ENCODE measurements at regions not wholly inside any gene's neighbourhood (a gene's known extent, or its start where the extent isn't known, plus 50 kb on each side); places are given as distances from the start of the nearest gene placed in this dataset.
"Not testable (repeated sequence)": the region's sequence is repeated elsewhere in the genome, so short reads cannot be mapped to it uniquely, and the experiment has no call there.

DNA sequence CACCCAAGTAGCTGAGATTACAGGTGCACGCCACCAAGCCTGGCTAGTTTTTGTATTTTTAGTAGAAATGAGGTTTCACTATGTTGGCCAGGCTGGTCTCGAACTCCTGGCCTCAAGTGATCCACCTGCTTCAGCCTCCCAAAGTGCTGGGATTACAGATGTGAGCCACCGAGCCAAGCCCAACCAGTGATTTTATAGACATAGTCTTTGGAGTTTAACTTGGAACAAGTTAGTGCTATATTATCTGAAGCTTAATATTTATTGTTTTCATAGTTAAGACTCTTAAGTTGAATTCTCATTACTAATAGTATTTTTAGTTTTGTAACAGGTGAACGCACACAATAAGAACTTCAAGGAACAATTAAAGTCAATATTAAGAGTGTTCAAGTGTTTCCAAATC, 122.1 kb downstream of the SPAG6 start:
- H3K79me2 ChIP-seq (ENCODE audit: control insufficient read depth, insufficient read depth, low read length); H3K4me2 ChIP-seq (ENCODE audit: extremely low read depth, insufficient read depth, low read length); H2AFZ ChIP-seq (ENCODE audit: low read length); DNase-seq (ENCODE audit: low read depth in 2 of 2); H3K9ac ChIP-seq (ENCODE audit: insufficient read depth, low read length); H3K36me3 ChIP-seq (ENCODE audit: control insufficient read depth, insufficient read depth, low read length); H3K9me3 ChIP-seq (ENCODE audit: control insufficient read depth, insufficient read depth, low read depth, low read length); H3K4me1 ChIP-seq (ENCODE audit: control insufficient read depth, extremely low read depth, insufficient read depth, low read length); H3K27me3 ChIP-seq (ENCODE audit: control insufficient read depth, insufficient read depth, low read length); H3K27ac ChIP-seq (ENCODE audit: insufficient read depth, low read length); H3K4me3 ChIP-seq (replicated peaks in 1 of 4; ENCODE audit: control extremely low read depth in 1 of 4, insufficient read depth in 1 of 4, low read depth in 3 of 4, low read length in 4 of 4); H4K20me1 ChIP-seq (ENCODE audit: control insufficient read depth, extremely low read depth, insufficient read depth, low read length): not testable (repeated sequence)

DNA sequence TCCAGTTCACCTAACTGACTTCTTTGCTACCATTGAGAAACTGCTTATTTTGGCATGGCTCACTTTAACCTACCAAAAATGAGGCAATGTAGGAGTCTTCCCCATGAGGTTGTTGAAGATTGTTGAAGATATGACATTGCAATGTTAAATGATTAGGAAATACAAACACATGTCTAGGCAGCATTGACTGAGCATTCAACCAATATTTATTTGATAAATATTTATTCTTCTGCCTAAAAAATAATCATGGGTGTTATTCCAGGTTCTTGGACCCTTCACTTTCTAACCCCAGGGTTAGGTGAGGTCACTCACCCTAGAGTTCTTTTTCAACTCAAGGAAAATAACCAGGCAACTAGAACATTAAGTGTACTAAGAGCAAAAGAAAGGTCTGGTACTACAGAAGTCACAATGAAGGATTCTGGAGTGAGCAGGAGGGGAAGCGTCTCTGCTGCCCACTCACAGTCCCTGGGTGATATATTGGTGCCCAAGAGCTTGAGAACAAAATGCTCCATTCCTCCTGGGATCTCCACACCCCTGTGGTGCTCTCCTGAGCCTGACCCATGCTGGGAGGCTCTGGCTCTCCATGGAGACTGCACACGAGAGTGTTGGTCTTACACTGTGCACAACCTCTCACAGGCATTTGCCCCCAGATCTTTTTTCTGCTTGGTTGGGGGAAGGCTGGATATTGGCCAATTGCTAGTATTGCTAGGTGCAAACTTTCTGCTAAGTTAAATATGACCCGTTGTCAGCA, 123.4 kb downstream of the SPAG6 start:
- Histone ChIP-seq H3K9me3 (ENCODE audit: control insufficient read depth, insufficient read depth, low read depth, low read length) (no peaks in the 10 kb centered on the region), H4K20me1 (ENCODE audit: control insufficient read depth, extremely low read depth, insufficient read depth, low read length) (no peaks in the 10 kb centered on the region), H3K27ac (ENCODE audit: insufficient read depth, low read length) (no peak overlapping the region), H3K27me3 (ENCODE audit: control insufficient read depth, insufficient read depth, low read length) (peaks cover 5% of the 10 kb centered on the region), H3K9ac (ENCODE audit: insufficient read depth, low read length) (no peak overlapping the region), H2AFZ (ENCODE audit: low read length) (no peak overlapping the region), H3K36me3 (ENCODE audit: control insufficient read depth, insufficient read depth, low read length) (no peaks in the 10 kb centered on the region), H3K4me3 (replicated peaks in 1 of 4; ENCODE audit: control extremely low read depth in 1 of 4, insufficient read depth in 1 of 4, low read depth in 3 of 4, low read length in 4 of 4) (no peak overlapping the region), H3K4me1 (ENCODE audit: control insufficient read depth, extremely low read depth, insufficient read depth, low read length) (no peaks in the 10 kb centered on the region), H3K4me2 (ENCODE audit: extremely low read depth, insufficient read depth, low read length) (no peak overlapping the region), H3K79me2 (ENCODE audit: control insufficient read depth, insufficient read depth, low read length) (no peaks in the 10 kb centered on the region)
- TF ChIP-seq, protein P1, sequence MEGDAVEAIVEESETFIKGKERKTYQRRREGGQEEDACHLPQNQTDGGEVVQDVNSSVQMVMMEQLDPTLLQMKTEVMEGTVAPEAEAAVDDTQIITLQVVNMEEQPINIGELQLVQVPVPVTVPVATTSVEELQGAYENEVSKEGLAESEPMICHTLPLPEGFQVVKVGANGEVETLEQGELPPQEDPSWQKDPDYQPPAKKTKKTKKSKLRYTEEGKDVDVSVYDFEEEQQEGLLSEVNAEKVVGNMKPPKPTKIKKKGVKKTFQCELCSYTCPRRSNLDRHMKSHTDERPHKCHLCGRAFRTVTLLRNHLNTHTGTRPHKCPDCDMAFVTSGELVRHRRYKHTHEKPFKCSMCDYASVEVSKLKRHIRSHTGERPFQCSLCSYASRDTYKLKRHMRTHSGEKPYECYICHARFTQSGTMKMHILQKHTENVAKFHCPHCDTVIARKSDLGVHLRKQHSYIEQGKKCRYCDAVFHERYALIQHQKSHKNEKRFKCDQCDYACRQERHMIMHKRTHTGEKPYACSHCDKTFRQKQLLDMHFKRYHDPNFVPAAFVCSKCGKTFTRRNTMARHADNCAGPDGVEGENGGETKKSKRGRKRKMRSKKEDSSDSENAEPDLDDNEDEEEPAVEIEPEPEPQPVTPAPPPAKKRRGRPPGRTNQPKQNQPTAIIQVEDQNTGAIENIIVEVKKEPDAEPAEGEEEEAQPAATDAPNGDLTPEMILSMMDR (conservative IDR thresholded peaks at IDR 0.05 in 1 of 2, IDR thresholded peaks at IDR 0.05 in 1 of 2; ENCODE audit: low read depth in 1 of 2, low read length in 2 of 2): no peak
- no peak for TF ChIP-seq EZH2 (IDR thresholded peaks at IDR 0.05; ENCODE audit: low read length, missing control alignments)
- DNase-seq (ENCODE audit: low read depth in 2 of 2): no peak

GRCh38 chr10:22473044-22473443, 127.7 kb downstream of the SPAG6 start:
- H3K4me2 ChIP-seq (ENCODE audit: extremely low read depth, insufficient read depth, low read length): no peak overlapping the region
- H3K9me3 ChIP-seq (ENCODE audit: control insufficient read depth, insufficient read depth, low read depth, low read length): no peaks in the 10 kb centered on the region
- H3K4me1 ChIP-seq (ENCODE audit: control insufficient read depth, extremely low read depth, insufficient read depth, low read length): no peaks in the 10 kb centered on the region
- H3K79me2 ChIP-seq (ENCODE audit: control insufficient read depth, insufficient read depth, low read length): no peaks in the 10 kb centered on the region
- DNase-seq (ENCODE audit: low read depth in 2 of 2): no peak
- no peak overlapping the region for H3K27ac ChIP-seq (ENCODE audit: insufficient read depth, low read length)
- no peaks in the 10 kb centered on the region for H3K36me3 ChIP-seq (ENCODE audit: control insufficient read depth, insufficient read depth, low read length)
- no peak overlapping the region for H2AFZ ChIP-seq (ENCODE audit: low read length)
- no peak overlapping the region for H3K9ac ChIP-seq (ENCODE audit: insufficient read depth, low read length)
- no peaks in the 10 kb centered on the region for H4K20me1 ChIP-seq (ENCODE audit: control insufficient read depth, extremely low read depth, insufficient read depth, low read length)
- TF ChIP-seq, protein P1 (conservative IDR thresholded peaks at IDR 0.05 in 1 of 2, IDR thresholded peaks at IDR 0.05 in 1 of 2; ENCODE audit: low read depth in 1 of 2, low read length in 2 of 2): no peak
- no peak for TF ChIP-seq EZH2 (IDR thresholded peaks at IDR 0.05; ENCODE audit: low read length, missing control alignments)
- H3K27me3 ChIP-seq (ENCODE audit: control insufficient read depth, insufficient read depth, low read length): peaks cover 30% of the 10 kb centered on the region
- no peak overlapping the region for H3K4me3 ChIP-seq (replicated peaks in 1 of 4; ENCODE audit: control extremely low read depth in 1 of 4, insufficient read depth in 1 of 4, low read depth in 3 of 4, low read length in 4 of 4)
